ENCODE measurements at regions not wholly inside any gene's neighbourhood (a gene's known extent, or its start where the extent isn't known, plus 50 kb on each side); places are given as distances from the start of the nearest gene placed in this dataset.

- no peak for DNase-seq (ENCODE audit: low read depth)
- TF ChIP-seq CTCF (IDR thresholded peaks at IDR 0.05; ENCODE audit: insufficient read depth, low read length) = no peak
- no peak overlapping the region for H3K4me3 ChIP-seq (ENCODE audit: low read depth, low read length)
Observed at GRCh38 chr4:43253541-43253940, 361.0 kb downstream of the GRXCR1 start.

- TF ChIP-seq CTCF (IDR thresholded peaks at IDR 0.05; ENCODE audit: insufficient read depth, low read length) = no peak
- no peak for DNase-seq (ENCODE audit: low read depth)
- no peak overlapping the region for H3K4me3 ChIP-seq (ENCODE audit: low read depth, low read length)
Observed at GRCh38 chr4:43264730-43265129, 372.2 kb downstream of the GRXCR1 start.

GRCh38 chr4:43271946-43272345, 379.4 kb downstream of the GRXCR1 start:
- no peak overlapping the region for H3K4me3 ChIP-seq (ENCODE audit: low read depth, low read length)
- DNase-seq (ENCODE audit: low read depth) = no peak
- TF ChIP-seq CTCF (IDR thresholded peaks at IDR 0.05; ENCODE audit: insufficient read depth, low read length) = no peak

- no peak for TF ChIP-seq CTCF (IDR thresholded peaks at IDR 0.05; ENCODE audit: insufficient read depth, low read length)
- H3K4me3 ChIP-seq (ENCODE audit: low read depth, low read length) = no peak overlapping the region
- no peak for DNase-seq (ENCODE audit: low read depth)
Observed at GRCh38 chr4:43274376-43274775, 381.9 kb downstream of the GRXCR1 start.

GRCh38 chr4:43275779-43276178, 383.3 kb downstream of the GRXCR1 start:
- TF ChIP-seq CTCF (IDR thresholded peaks at IDR 0.05; ENCODE audit: insufficient read depth, low read length) = no peak
- no peak for DNase-seq (ENCODE audit: low read depth)

GRCh38 chr4:43276321-43276720, 383.8 kb downstream of the GRXCR1 start:
- TF ChIP-seq CTCF (IDR thresholded peaks at IDR 0.05; ENCODE audit: insufficient read depth, low read length) = no peak
- no peak overlapping the region for H3K4me3 ChIP-seq (ENCODE audit: low read depth, low read length)
- peak; percentile 7 for DNase-seq (ENCODE audit: low read depth)

More at GRCh38 chr4:43275779-43276178, 383.3 kb downstream of the GRXCR1 start:
- no peak overlapping the region for H3K4me3 ChIP-seq (ENCODE audit: low read depth, low read length)

GRCh38 chr4:43277003-43277402, 384.5 kb downstream of the GRXCR1 start:
- DNase-seq (ENCODE audit: low read depth) = peak; percentile 53
- no peak for TF ChIP-seq CTCF (IDR thresholded peaks at IDR 0.05; ENCODE audit: insufficient read depth, low read length)
- H3K4me3 ChIP-seq (ENCODE audit: low read depth, low read length) = no peak overlapping the region
